ENCODE measurements at regions not wholly inside any gene's neighbourhood (a gene's known extent, or its start where the extent isn't known, plus 50 kb on each side); places are given as distances from the start of the nearest gene placed in this dataset.
"Not testable (repeated sequence)": the region's sequence is repeated elsewhere in the genome, so short reads cannot be mapped to it uniquely, and the experiment has no call there.

- DNase-seq (ENCODE audit: low read depth), result no peak
These were observed 182.5 kb downstream of the TMEM167A start for GRCh38 chr5:82894716-82895115.

DNA sequence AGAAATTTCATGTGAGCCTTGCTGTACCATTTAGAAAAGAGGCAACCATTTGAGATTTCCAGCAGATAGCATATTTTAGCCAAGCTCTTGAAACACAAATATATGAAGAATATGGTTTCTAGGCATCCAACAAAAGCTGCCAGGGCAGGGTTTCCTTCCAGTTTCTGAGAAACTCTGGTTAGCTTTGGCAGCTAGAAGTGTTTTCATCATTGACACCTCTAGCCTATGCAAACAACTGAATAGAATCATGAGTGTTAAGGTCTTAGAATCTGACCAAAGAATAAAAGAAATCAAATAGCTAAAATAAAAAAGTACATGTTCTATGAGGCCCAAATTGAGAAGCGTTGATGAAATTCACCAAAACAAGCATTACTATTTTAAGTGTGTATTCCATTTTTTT, 188.1 kb downstream of the TMEM167A start:
- DNase-seq (ENCODE audit: low read depth), result no peak

GRCh38 chr5:82886911-82887310, 190.3 kb downstream of the TMEM167A start:
- no peak for DNase-seq (ENCODE audit: low read depth)

DNA sequence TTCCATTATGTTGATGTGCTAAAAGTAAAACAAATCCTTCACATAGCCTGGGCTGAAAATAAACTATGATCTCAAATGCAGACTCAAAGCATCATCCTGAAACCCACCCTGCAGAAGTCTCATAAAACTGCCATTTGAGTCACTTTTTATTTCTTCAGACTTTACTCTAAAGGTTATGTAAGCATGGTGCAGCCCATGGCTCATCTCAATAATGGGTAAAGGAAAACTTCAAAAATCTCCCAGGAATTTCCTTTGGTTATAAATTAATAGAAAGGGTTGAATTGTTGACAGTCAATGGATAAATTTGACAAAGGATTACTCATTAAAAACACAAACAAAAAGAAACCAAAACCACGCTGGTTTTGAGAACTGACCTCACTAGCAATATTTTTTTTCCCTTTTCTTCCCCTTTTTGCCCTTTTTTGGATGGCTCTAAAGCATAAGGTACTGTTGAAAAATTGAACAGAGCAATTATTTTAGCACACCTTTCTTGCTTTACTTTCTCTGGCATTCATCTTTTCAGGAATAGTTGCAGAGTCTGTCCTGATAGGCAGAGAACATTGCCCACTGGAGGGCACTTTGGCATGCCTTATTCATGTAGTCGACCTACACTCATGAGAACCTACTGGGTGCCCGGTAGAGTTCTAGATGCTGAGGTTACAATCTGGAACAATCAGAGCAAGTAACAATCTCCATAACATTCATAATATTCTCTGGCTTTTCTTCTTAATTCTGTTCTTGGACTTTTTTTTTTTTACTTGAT, 191.4 kb downstream of the TMEM167A start:
- no peak for DNase-seq (ENCODE audit: low read depth)

- DNase-seq (ENCODE audit: low read depth), result no peak
These were observed 192.2 kb downstream of the TMEM167A start for GRCh38 chr5:82884821-82885471.

- DNase-seq (ENCODE audit: low read depth), result no peak
These were observed 194.9 kb downstream of the TMEM167A start for GRCh38 chr5:82882316-82882715.

DNA sequence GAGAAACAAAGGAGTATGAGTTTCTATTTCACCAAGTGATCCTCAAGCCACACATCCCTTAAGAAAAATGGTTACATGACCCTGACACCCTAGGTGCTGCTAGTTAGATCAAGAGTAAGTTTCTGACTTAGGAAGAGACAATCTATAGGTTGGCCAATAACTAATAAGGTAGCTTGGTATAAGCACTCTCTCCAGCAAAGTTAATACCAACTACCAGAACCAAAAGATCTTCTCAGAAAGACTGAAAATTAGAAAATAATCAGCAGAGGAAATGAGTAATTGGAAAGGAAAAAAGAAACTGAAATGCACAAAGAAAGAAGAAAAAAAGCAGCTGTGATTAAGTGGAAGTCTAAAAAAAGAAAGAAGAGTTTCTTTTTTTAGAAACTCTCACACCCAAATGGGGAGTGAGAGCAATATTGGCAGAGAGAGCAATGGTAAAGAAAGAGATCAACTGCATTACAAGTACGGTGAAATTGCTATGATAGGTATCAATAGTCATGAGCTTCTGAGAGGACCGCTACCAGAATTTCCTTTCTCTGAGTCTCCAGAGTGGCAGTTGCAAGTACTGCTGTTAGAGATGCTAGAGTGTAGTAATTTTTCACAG, 195.5 kb downstream of the TMEM167A start:
- no peak for DNase-seq (ENCODE audit: low read depth)

- no peak for DNase-seq (ENCODE audit: low read depth)
These were observed 198.1 kb downstream of the TMEM167A start for GRCh38 chr5:82879089-82879488.

DNA sequence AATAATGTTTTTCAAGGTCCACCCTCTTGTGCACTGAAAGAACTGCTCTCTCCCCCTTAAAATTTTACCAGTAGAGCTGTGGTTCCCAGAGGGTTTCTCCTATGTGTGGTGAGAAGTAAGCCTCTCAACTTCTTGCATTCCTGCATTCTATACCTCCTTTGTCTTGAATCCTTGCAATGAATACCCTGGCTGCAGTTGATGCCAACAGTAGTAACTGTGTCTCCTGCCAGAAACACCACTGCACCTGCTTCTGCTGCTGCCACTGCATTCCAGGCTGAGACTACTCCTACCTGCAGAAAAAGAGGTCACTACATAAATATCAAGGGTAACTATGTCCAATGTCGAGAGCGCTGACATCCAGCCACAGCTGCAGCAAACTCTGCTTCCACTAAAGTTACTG, 203.7 kb downstream of the TMEM167A start:
- no peak for DNase-seq (ENCODE audit: low read depth)

GRCh38 chr5:82872321-82873288, 204.6 kb downstream of the TMEM167A start:
- DNase-seq (ENCODE audit: low read depth), result not testable (repeated sequence)

DNA sequence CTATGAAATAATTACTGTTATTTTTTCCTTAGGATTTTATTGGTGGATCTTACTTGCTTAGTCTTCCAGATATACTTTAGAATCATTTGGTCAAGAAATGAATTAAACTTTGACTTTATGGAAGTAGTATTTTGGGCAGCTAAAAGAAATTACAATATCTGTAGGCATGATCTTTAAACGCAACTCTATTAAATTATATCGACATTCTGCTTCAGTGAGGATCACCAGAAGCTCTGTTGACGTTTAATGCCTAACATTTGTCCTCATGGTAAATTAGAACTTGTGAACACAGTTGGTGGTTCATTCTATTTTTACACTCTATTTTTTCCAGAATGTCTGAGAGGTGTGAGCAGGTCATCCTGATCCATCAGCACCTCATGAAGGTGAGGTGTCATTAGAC, 211.6 kb downstream of the TMEM167A start:
- DNase-seq (ENCODE audit: low read depth), result no peak

DNA sequence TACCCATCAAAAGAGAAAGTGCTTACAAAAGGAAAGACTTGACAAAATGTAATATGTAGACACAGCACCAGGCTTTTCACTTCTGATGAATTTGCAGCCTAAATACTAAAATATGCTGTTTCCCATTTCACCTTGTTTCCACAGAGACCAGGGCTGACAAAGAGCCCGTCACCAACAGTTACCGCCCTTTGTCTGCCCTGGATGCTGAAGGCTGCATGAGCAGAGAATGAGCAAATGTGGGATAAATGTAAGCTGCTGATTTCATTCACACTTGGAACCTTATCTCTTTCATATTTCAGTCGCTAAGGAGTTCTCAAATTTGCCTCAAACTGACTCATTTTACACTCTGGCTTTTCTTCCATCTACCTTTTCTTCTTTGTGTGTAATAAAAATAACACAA, 213.9 kb downstream of the TMEM167A start:
- no peak for DNase-seq (ENCODE audit: low read depth)

DNA sequence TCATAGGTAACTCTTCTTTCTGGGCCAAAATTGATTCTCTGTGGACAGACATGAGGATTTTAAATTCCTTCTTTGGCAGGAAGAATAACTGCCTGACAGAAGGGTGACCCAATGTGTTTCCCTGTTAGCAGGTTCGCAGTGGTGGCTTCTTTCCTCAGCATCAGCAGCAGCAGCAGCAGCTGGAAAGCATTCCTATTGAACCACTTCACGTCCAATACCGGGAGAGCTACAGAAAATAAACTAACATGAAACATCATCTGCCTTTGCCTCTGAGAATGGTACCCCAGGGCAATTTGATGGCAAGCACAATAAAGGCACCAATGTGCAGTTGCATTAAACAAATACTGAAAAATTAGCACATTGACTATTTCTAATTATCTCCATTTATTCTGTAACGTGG, 214.5 kb downstream of the TMEM167A start:
- no peak for DNase-seq (ENCODE audit: low read depth)

DNA sequence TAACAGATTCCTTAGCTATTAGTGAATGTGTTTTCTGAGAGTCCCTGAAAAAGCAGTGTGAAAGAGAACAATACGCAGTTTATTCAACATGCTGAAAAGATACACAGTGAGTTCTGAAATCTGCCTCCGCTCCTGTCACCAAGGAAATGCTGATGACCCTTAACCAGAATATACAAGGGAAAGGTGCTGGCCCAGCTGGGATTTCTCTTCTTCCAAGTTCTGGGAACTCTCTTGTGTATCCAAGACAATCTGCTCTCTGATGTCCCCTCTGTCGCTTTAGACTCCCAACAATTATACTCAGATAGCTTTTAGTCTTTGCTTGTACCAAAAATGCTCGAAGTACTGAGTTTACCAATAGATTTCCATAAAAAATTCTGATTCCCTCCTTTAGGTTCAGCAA, 214.9 kb downstream of the TMEM167A start:
- DNase-seq (ENCODE audit: low read depth), result no peak

DNA sequence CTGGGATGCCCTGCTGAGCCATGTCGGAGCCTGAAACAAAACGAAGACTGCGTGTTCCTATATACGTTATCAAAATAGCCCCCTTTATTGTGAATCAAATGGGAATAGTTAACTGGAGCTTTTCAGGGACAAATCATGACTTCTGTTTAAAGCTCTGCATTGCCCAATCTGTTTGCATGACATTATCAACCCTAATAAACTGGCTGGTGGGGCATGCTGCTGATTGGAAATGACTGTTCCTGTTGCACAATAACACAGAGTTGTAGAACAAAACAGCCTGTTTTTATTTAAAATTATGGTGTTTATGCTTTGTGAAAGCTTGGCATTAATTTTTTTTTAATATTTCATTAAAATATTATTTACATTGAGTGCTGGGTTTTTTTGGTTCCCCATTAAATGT, 215.5 kb downstream of the TMEM167A start:
- no peak for DNase-seq (ENCODE audit: low read depth)

GRCh38 chr5:82859451-82860140, 217.6 kb downstream of the TMEM167A start:
- no peak for DNase-seq (ENCODE audit: low read depth)

DNA sequence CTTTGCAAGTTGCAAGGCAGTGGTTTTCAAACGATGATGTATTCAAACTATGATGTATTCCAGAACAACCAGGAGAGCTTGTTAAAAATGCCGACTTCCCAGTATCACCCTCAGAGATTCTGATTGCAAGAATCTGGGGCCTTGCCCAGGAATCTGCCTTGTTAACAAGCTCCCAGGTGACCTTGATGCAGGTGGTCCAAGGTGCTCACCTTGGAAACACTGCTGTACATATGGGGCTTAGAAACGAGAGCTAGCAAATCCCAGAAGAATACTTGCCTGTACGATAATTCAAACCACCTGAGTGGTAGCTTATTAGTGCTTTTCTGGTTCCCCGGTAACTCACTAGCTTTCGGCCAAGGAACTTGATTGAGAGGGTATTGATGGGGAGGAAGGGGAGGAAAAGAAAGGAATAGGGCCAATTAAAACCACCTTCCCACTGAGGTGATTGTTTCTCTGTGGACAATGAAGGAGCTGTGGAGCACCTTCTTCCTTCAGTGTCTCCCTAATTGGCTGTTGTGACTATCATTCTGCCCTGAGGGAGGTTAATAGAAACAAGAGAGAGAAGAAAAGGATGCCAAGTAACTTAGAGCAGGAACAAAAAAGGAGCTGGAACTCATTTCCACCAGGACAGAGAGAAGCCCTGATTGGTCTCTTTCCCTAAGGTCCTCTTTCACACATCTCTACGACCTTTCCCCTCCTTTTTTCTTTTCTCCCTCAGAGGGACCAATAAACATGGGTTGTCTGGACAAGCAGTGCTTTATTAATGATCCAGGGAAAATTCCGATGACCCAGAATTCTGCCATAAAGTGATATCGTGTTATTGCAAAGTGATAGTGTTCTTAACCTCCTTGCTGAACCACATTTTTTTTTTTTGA, 218.8 kb downstream of the TMEM167A start:
- DNase-seq (ENCODE audit: low read depth), result no peak

GRCh38 chr5:82855893-82856550, 221.2 kb downstream of the TMEM167A start:
- DNase-seq (ENCODE audit: low read depth), result no peak

DNA sequence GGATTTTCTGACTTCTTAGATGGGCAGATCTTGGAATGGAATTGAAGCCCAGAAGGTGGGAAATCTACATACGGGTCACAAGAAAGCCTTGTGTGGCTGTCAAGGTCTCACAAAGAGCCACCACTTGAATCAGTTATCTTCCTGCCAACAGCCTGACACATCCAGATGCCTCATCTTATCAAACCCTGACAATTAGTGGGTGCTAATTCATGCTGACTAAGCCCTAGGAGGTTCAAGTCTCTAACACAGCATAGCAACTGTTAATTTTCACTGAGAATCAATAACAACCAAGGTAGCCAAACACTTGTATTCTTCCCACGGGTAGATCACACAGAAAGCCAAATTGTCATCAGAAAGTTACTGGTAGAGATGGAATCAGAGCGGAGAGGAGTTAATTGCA, 222.2 kb downstream of the TMEM167A start:
- no peak for DNase-seq (ENCODE audit: low read depth)

DNA sequence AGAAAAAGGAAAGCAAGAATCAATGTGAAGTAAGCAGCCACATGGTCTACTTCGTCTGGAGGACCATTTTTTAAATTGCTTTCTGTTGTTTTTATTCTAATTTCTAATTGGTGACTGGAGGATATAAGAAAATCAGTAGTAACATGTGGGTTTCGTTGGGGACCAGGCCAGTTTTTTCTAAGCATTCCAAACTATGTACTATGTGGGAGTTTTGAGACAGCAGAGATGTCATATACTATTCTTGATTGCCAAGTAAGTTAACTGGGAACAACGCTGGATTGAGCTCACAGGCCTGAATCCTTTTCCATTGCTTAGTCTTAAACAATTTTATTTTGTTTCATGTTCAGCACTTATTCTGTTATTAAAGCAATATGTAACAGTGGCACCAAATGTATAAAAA, 225.7 kb downstream of the TMEM167A start:
- DNase-seq (ENCODE audit: low read depth), result no peak

Measured in activated gamma-delta T cell treated with anti-CD3 and anti-CD28 coated beads, Interleukin-2, amount 50 U/mL, for 16 hours (primary cell).